ENCODE measurements at regions not wholly inside any gene's neighbourhood (a gene's known extent, or its start where the extent isn't known, plus 50 kb on each side); places are given as distances from the start of the nearest gene placed in this dataset.

DNA sequence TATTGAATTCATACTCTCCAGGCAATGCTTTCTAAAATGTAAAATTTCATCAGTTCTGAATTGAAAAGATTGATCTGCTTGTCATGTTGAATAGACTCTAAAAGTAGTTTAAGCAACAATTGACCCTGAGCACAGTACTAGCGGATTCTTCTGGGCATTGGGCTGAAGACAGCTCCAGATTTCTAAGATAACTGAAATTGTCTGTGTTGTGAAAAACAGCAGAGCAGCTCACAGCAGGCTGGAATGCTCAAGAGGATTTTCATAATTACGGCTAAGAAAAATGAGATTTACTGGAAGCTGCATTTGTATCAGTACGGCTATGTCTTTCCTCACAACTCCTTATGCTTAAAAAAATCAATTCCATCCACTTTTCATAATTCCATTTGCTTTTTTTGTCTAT is 373.7 kb downstream of the HACE1 start:
- no peak overlapping the region for H3K27ac ChIP-seq (ENCODE audit: low read depth, low read length, poor library complexity, severe bottlenecking)
- no peaks in the 10 kb centered on the region for H3K9me3 ChIP-seq (ENCODE audit: low read length)
- no peak overlapping the region for H2AFZ ChIP-seq (ENCODE audit: low read length)
- H3K4me2 ChIP-seq (ENCODE audit: low read length): no peak overlapping the region
- no peaks in the 10 kb centered on the region for H3K36me3 ChIP-seq (ENCODE audit: insufficient read depth, low read length)
- no peaks in the 10 kb centered on the region for H3K4me1 ChIP-seq (ENCODE audit: insufficient read depth, low read length, severe bottlenecking)
- H3K4me3 ChIP-seq (ENCODE audit: low read depth, low read length, poor library complexity, severe bottlenecking): no peak overlapping the region
- no peaks in the 10 kb centered on the region for H3K79me2 ChIP-seq (ENCODE audit: insufficient read depth, low read length)
- H3F3A ChIP-seq (ENCODE audit: insufficient read depth, low read length): no peaks in the 10 kb centered on the region
- no peaks in the 10 kb centered on the region for H4K20me1 ChIP-seq (ENCODE audit: insufficient read depth, low read length)
- no peak overlapping the region for H3K9ac ChIP-seq (ENCODE audit: low read length)
- no peaks in the 10 kb centered on the region for H3K27me3 ChIP-seq (ENCODE audit: insufficient read depth, low read length)
- H3K9me2 ChIP-seq (ENCODE audit: low read depth, low read length): no peaks in the 10 kb centered on the region
- no peak for TF ChIP-seq EZH2 (IDR thresholded peaks at IDR 0.05; ENCODE audit: borderline replicate concordance, low read length)
- TF ChIP-seq, protein P1, sequence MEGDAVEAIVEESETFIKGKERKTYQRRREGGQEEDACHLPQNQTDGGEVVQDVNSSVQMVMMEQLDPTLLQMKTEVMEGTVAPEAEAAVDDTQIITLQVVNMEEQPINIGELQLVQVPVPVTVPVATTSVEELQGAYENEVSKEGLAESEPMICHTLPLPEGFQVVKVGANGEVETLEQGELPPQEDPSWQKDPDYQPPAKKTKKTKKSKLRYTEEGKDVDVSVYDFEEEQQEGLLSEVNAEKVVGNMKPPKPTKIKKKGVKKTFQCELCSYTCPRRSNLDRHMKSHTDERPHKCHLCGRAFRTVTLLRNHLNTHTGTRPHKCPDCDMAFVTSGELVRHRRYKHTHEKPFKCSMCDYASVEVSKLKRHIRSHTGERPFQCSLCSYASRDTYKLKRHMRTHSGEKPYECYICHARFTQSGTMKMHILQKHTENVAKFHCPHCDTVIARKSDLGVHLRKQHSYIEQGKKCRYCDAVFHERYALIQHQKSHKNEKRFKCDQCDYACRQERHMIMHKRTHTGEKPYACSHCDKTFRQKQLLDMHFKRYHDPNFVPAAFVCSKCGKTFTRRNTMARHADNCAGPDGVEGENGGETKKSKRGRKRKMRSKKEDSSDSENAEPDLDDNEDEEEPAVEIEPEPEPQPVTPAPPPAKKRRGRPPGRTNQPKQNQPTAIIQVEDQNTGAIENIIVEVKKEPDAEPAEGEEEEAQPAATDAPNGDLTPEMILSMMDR (IDR thresholded peaks at IDR 0.05; ENCODE audit: low read length): no peak

DNA sequence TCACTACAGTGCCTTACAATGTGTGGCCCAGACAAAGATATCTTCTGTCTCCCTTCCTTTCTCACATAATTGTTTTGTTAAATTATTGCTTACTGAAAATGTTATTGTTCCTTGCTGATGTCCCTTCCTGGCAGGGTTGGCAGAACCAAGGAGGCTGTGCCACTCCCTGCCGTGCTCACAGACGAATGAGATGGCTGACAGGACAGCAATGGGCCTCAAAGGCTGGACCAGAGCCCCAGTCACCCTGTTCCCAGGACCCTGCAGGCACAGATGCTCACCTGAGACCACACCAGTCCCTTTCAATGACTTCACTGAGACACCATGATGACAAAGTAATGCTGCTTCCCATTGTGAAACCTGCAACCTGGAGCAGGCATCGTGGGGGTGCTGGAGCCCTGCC is 375.1 kb downstream of the HACE1 start:
- no peak overlapping the region for H3K9ac ChIP-seq (ENCODE audit: low read length)
- H3K79me2 ChIP-seq (ENCODE audit: insufficient read depth, low read length): no peaks in the 10 kb centered on the region
- H3K27ac ChIP-seq (ENCODE audit: low read depth, low read length, poor library complexity, severe bottlenecking): no peak overlapping the region
- H3K27me3 ChIP-seq (ENCODE audit: insufficient read depth, low read length): no peaks in the 10 kb centered on the region
- TF ChIP-seq EZH2 (IDR thresholded peaks at IDR 0.05; ENCODE audit: borderline replicate concordance, low read length): no peak
- TF ChIP-seq, protein P1 (IDR thresholded peaks at IDR 0.05; ENCODE audit: low read length): no peak
- H3K9me2 ChIP-seq (ENCODE audit: low read depth, low read length): no peaks in the 10 kb centered on the region
- H3K36me3 ChIP-seq (ENCODE audit: insufficient read depth, low read length): no peaks in the 10 kb centered on the region
- H2AFZ ChIP-seq (ENCODE audit: low read length): no peak overlapping the region
- no peaks in the 10 kb centered on the region for H3K9me3 ChIP-seq (ENCODE audit: low read length)
- no peaks in the 10 kb centered on the region for H4K20me1 ChIP-seq (ENCODE audit: insufficient read depth, low read length)
- H3K4me3 ChIP-seq (ENCODE audit: low read depth, low read length, poor library complexity, severe bottlenecking): no peak overlapping the region
- no peak overlapping the region for H3K4me2 ChIP-seq (ENCODE audit: low read length)
- no peaks in the 10 kb centered on the region for H3F3A ChIP-seq (ENCODE audit: insufficient read depth, low read length)
- no peaks in the 10 kb centered on the region for H3K4me1 ChIP-seq (ENCODE audit: insufficient read depth, low read length, severe bottlenecking)

DNA sequence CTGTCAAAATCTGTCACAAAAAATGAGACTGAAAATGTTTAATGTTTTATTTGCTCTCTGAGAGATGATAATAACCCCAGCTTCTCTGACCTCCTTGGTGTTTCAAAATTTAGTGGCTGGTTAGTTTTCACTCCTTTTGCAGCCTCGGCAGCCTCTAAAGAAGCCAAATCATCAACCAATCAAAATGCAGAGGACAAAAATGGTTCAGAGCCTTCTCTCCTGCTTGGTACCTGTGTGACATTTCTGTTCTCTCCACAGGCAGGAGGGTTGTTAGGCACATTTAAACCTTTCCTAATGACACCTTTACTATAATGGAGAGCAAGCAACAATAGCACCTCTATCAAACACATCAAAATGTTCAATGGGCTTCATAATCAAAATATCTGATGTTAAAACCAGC is 375.5 kb downstream of the HACE1 start:
- no peak overlapping the region for H3K9ac ChIP-seq (ENCODE audit: low read length)
- no peak overlapping the region for H3K4me2 ChIP-seq (ENCODE audit: low read length)
- no peaks in the 10 kb centered on the region for H3K79me2 ChIP-seq (ENCODE audit: insufficient read depth, low read length)
- H3K27me3 ChIP-seq (ENCODE audit: insufficient read depth, low read length): no peaks in the 10 kb centered on the region
- no peaks in the 10 kb centered on the region for H3K4me1 ChIP-seq (ENCODE audit: insufficient read depth, low read length, severe bottlenecking)
- no peaks in the 10 kb centered on the region for H3F3A ChIP-seq (ENCODE audit: insufficient read depth, low read length)
- H3K9me3 ChIP-seq (ENCODE audit: low read length): no peaks in the 10 kb centered on the region
- no peaks in the 10 kb centered on the region for H3K9me2 ChIP-seq (ENCODE audit: low read depth, low read length)
- TF ChIP-seq, protein P1 (IDR thresholded peaks at IDR 0.05; ENCODE audit: low read length): no peak
- TF ChIP-seq EZH2 (IDR thresholded peaks at IDR 0.05; ENCODE audit: borderline replicate concordance, low read length): no peak
- H2AFZ ChIP-seq (ENCODE audit: low read length): no peak overlapping the region
- H3K27ac ChIP-seq (ENCODE audit: low read depth, low read length, poor library complexity, severe bottlenecking): no peak overlapping the region
- H3K36me3 ChIP-seq (ENCODE audit: insufficient read depth, low read length): no peaks in the 10 kb centered on the region
- no peak overlapping the region for H3K4me3 ChIP-seq (ENCODE audit: low read depth, low read length, poor library complexity, severe bottlenecking)
- no peaks in the 10 kb centered on the region for H4K20me1 ChIP-seq (ENCODE audit: insufficient read depth, low read length)

All from OCI-LY1 (cell line).